Ascending aorta (tissue), 2 donors: ENCODE measurements at regions not wholly inside any gene's neighbourhood (a gene's known extent, or its start where the extent isn't known, plus 50 kb on each side); places are given as distances from the start of the nearest gene placed in this dataset.
"Not testable (repeated sequence)": the region's sequence is repeated elsewhere in the genome, so short reads cannot be mapped to it uniquely, and the experiment has no call there.

Experiments
- DNase-seq, 2 donors: peaks; one replicate each; pipeline ENCODE4 v3.0.0-alpha.2; 2019; ENCODE audit warnings: low spot score in 2 of 2
- H3K27ac ChIP-seq, 2 donors: fragments of 200-600 bp; sonication (generic); one replicate each; pipeline ENCODE4 v1.5.1; 2016 to 2017; ENCODE audit warnings: mild to moderate bottlenecking in 1 of 2
- H3K27me3 ChIP-seq: fragments of 200-600 bp; sonication (generic); one replicate; pipeline ENCODE4 v1.5.1; 2017
- H3K36me3 ChIP-seq, 2 donors: fragments of 200-600 bp; sonication (generic); one replicate each; pipeline ENCODE4 v1.5.1; 2016
- H3K4me1 ChIP-seq, 2 donors: fragments of 200-600 bp; sonication (generic); one replicate each; pipeline ENCODE4 v1.5.1; 2016 to 2017; ENCODE audit warnings: mild to moderate bottlenecking in 1 of 2
- H3K4me3 ChIP-seq, 2 donors: fragments of 200-600 bp; sonication (generic); one replicate each; pipeline ENCODE4 v1.5.1; 2016 to 2017; ENCODE audit warnings: mild to moderate bottlenecking in 1 of 2
- H3K9me3 ChIP-seq, 2 donors: fragments of 200-600 bp; sonication (generic); one replicate each; pipeline ENCODE4 v1.5.1; 2016
- intact Hi-C: fragments of 100-400 bp; cut with DNase I; formaldehyde crosslinking; loops from one replicate; pipeline ENCODE4 v1.15.1; 2023
- TF ChIP-seq, protein P1 (sequence below), 3 experiments: fragments of 200-600 bp in 2 of 3; fragments of 450-650 bp in 1 of 3; sonication (generic) in 2 of 3; IDR thresholded peaks; one replicate each; pipeline ENCODE4 v1.5.1; 2016 to 2019; ENCODE audit warnings: antibody characterized with exemption in 3 of 3, mild to moderate bottlenecking in 1 of 3, moderate library complexity in 1 of 3

DNA sequence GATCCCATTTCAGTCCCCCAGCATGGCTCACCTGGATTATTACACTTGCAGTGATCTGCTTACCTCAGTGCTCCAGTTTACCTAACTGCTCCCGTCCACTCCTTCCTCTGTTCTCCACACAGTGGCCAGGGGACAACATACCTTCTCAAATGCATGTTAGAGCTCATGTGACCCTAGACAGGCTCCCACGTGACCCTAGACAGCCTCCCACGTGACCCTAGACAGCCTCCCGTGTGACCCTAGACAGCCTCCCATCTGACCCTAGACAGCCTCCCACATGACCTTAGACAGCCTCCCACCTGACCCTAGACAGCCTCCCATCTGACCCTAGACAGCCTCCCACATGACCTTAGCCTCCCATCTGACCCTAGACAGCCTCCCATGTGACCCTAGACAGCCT, 226.0 kb upstream of the TMEM132C start:
- no peak for DNase-seq
- no peak overlapping the region for H3K4me3 ChIP-seq
- no peaks in the 10 kb centered on the region for H3K9me3 ChIP-seq
- H3K27ac ChIP-seq, result no peak overlapping the region
- no peaks in the 10 kb centered on the region for H3K27me3 ChIP-seq
- TF ChIP-seq, protein P1, sequence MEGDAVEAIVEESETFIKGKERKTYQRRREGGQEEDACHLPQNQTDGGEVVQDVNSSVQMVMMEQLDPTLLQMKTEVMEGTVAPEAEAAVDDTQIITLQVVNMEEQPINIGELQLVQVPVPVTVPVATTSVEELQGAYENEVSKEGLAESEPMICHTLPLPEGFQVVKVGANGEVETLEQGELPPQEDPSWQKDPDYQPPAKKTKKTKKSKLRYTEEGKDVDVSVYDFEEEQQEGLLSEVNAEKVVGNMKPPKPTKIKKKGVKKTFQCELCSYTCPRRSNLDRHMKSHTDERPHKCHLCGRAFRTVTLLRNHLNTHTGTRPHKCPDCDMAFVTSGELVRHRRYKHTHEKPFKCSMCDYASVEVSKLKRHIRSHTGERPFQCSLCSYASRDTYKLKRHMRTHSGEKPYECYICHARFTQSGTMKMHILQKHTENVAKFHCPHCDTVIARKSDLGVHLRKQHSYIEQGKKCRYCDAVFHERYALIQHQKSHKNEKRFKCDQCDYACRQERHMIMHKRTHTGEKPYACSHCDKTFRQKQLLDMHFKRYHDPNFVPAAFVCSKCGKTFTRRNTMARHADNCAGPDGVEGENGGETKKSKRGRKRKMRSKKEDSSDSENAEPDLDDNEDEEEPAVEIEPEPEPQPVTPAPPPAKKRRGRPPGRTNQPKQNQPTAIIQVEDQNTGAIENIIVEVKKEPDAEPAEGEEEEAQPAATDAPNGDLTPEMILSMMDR (IDR thresholded peaks at IDR 0.05), result no peak
- H3K4me1 ChIP-seq, result no peaks in the 10 kb centered on the region
- intact Hi-C loops, result no loop called here
- H3K36me3 ChIP-seq, result no peaks in the 10 kb centered on the region

DNA sequence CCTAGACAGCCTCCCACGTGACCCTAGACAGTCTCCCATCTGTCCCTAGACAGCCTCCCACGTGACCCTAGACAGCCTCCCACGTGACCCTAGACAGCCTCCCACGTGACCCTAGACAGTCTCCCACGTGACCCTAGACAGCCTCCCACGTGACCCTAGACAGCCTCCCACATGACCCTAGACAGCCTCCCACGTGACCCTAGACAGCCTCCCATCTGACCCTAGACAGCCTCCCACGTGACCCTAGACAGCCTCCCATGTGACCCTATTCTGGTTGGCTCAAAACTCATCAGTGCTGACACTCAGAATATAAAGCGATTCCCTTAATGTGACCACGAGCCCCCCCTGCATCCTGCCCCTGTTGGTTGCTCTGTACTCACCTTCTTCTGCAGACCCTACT, 224.7 kb upstream of the TMEM132C start:
- H3K4me1 ChIP-seq, intact Hi-C loops, H3K27ac ChIP-seq, H3K9me3 ChIP-seq, H3K27me3 ChIP-seq, H3K4me3 ChIP-seq, DNase-seq, H3K36me3 ChIP-seq: not testable (repeated sequence)

- DNase-seq, result no peak
- Histone ChIP-seq H3K27ac (no peak overlapping the region), H3K27me3 (no peaks in the 10 kb centered on the region), H3K4me1 (no peaks in the 10 kb centered on the region), H3K36me3 (no peaks in the 10 kb centered on the region), H3K4me3 (no peak overlapping the region), H3K9me3 (no peaks in the 10 kb centered on the region)
- intact Hi-C loops, result no loop called here
- TF ChIP-seq, protein P1 (IDR thresholded peaks at IDR 0.05), result no peak
Measured at GRCh38 chr12:128042825-128043224, 224.1 kb upstream of the TMEM132C start.

DNA sequence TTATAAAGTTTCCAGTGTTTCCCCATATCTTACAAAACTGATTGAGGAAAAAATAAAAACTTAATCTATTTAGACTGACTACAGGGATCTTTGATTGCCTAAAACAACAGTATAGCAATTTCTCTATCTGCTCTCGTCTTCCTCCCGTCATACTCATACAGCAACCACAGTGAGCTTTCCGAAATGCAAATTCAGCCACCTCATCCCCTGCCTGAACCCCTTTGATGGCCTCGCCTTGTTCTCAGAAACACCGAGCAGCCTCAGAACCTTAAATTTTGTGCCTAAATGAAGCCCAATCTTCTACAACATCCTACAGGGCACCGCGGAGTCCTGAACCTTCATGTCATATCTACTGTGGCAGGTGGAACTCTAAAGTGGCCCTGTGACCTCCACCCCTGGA, 223.7 kb upstream of the TMEM132C start:
- Histone ChIP-seq H3K36me3 (no peaks in the 10 kb centered on the region), H3K4me1 (no peaks in the 10 kb centered on the region), H3K9me3 (no peaks in the 10 kb centered on the region), H3K4me3 (no peak overlapping the region), H3K27me3 (no peaks in the 10 kb centered on the region), H3K27ac (no peak overlapping the region)
- intact Hi-C loops, result no loop called here
- no peak for DNase-seq
- TF ChIP-seq, protein P1 (IDR thresholded peaks at IDR 0.05), result no peak

GRCh38 chr12:128047266-128048060, 219.5 kb upstream of the TMEM132C start:
- intact Hi-C loops, result no loop called here

GRCh38 chr12:128052331-128052730, 214.6 kb upstream of the TMEM132C start:
- no peaks in the 10 kb centered on the region for H3K4me1 ChIP-seq
- H3K27ac ChIP-seq, result no peak overlapping the region
- no peak overlapping the region for H3K4me3 ChIP-seq
- H3K27me3 ChIP-seq, result no peaks in the 10 kb centered on the region
- H3K9me3 ChIP-seq, result no peaks in the 10 kb centered on the region
- TF ChIP-seq, protein P1 (IDR thresholded peaks at IDR 0.05), result no peak
- DNase-seq, result no peak
- H3K36me3 ChIP-seq, result no peaks in the 10 kb centered on the region
- intact Hi-C loops, result no loop called here

More at GRCh38 chr12:128047266-128048060, 219.5 kb upstream of the TMEM132C start:
- Histone ChIP-seq H3K27me3 (no peaks in the 10 kb centered on the region), H3K4me1 (no peaks in the 10 kb centered on the region), H3K36me3 (no peaks in the 10 kb centered on the region), H3K9me3 (no peaks in the 10 kb centered on the region), H3K4me3 (no peak overlapping the region), H3K27ac (no peak overlapping the region)
- TF ChIP-seq, protein P1 (IDR thresholded peaks at IDR 0.05), result no peak
- DNase-seq, result no peak
